ENCODE measurements at regions not wholly inside any gene's neighbourhood (a gene's known extent, or its start where the extent isn't known, plus 50 kb on each side); places are given as distances from the start of the nearest gene placed in this dataset.

DNA sequence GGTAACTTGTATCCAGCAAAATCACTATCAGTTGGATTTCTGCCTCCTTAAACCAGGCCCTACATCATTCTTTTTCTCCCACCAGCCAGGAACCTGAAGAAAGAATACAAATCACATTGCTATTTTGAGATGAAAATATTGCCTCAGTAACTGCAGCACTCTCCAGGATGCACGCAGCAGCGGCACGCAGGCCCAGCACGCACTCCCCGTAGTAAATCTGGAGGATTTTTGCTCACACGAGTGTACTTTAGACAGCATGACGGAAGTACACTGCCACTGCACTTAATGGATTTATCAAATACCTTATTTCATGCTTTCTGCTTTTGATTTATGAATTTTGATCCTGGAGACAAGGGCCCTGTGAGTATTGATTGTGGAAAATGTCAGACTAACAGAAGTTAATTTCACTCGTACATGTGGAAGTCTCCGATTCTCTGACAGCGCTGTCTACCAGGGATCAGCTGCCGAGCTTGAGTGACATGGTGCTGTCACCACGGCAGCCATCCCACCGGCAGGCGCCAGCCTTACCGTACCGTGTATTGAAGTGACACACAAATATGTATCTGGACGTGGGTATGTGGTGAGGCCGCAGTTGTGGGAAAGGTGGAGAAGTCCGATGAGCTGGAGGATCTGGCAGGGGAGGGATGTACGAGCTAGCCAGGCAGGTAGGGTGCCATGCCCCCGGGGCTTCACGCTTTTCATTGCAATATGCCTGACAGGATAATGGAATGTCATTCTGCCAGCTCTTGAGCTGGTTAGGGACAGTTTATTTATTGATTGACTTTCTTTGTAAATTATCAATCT lies 863.7 kb downstream of the GALR1 start:
- TF ChIP-seq, protein P1, sequence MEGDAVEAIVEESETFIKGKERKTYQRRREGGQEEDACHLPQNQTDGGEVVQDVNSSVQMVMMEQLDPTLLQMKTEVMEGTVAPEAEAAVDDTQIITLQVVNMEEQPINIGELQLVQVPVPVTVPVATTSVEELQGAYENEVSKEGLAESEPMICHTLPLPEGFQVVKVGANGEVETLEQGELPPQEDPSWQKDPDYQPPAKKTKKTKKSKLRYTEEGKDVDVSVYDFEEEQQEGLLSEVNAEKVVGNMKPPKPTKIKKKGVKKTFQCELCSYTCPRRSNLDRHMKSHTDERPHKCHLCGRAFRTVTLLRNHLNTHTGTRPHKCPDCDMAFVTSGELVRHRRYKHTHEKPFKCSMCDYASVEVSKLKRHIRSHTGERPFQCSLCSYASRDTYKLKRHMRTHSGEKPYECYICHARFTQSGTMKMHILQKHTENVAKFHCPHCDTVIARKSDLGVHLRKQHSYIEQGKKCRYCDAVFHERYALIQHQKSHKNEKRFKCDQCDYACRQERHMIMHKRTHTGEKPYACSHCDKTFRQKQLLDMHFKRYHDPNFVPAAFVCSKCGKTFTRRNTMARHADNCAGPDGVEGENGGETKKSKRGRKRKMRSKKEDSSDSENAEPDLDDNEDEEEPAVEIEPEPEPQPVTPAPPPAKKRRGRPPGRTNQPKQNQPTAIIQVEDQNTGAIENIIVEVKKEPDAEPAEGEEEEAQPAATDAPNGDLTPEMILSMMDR (IDR thresholded peaks at IDR 0.05) = no peak

DNA sequence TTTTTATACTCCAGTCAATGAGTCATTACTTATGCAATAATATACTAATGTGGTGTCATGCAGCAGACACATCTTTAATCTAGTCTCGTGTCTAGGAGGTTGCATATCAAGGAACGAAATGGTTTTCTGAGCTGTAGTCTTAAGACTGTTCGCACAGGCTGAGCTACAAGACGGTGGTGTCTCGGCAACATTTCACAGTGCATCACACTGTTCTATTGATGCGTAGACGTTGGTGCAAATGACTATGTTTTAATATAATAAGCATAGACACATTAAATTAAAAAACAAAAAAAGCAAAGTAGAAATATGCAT lies 864.2 kb downstream of the GALR1 start:
- TF ChIP-seq, protein P1 (IDR thresholded peaks at IDR 0.05) = no peak

DNA sequence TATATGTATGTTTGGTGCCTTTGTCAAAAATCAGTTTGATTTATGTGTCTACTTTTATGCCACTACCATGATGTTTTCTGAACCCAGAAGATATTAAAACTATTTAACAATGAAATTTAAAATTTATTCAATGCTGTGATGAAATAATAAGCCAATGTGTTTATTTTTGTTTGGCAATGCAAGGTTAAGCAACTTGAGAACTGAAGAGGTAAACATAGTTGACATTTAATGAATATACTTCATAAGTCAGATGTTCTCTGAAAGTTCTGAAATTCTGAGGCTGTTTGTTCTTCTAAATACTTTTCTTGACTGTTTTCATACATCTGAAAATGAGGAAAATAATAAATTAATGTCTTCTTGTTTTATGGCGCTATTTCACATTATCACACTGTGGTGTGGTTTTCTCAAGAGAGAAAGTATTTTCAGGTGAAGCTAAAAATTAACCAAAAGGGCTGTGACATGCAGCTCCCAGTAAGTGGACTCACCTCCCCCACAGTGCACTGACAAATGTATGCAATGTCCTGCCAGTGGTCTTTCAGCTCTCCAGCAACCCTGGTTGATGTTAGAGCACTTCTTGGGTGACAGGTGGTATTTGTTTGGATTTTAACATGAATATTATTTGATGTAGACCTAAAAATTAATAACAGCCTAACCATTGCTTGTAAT lies 863.6 kb upstream of the SALL3 start:
- TF ChIP-seq, protein P1 (IDR thresholded peaks at IDR 0.05) = no peak

DNA sequence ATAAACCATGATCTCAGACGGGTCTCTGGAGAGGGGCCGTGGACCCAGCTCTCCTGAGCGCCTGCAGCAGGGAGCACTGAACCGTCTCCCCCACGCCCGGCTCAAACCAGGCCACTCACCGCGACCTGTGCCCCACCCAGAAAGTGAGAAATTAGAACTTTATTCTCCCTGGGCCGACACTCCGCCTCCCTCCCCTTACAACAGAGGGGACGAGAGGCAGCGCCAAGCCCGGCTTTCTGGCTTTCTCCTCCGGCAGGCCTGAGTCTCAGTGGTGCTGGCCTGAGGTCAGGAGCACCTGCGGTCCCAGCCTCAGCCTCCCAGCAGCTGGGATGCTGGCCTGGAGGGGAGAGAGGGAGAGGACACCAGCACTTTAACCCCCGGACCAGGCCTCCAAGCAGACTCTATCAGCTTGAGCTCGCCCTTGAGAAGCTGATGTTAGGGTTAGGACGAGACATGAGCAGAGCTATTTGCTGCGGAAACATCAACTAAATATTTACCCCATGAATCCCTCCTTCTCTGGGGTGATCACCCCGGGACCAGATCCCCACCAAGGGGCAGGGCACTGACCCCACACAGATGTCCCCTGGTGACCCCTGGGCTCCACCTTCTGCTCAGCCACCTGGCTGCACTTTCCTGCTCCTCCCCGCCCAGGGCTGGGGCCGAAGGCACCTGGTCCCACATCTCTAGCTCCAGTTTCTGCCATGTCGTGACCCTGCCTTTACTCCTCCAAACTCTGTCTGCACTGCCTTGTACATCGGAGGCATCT lies 856.3 kb upstream of the SALL3 start:
- TF ChIP-seq, protein P1 (IDR thresholded peaks at IDR 0.05) = no peak

DNA sequence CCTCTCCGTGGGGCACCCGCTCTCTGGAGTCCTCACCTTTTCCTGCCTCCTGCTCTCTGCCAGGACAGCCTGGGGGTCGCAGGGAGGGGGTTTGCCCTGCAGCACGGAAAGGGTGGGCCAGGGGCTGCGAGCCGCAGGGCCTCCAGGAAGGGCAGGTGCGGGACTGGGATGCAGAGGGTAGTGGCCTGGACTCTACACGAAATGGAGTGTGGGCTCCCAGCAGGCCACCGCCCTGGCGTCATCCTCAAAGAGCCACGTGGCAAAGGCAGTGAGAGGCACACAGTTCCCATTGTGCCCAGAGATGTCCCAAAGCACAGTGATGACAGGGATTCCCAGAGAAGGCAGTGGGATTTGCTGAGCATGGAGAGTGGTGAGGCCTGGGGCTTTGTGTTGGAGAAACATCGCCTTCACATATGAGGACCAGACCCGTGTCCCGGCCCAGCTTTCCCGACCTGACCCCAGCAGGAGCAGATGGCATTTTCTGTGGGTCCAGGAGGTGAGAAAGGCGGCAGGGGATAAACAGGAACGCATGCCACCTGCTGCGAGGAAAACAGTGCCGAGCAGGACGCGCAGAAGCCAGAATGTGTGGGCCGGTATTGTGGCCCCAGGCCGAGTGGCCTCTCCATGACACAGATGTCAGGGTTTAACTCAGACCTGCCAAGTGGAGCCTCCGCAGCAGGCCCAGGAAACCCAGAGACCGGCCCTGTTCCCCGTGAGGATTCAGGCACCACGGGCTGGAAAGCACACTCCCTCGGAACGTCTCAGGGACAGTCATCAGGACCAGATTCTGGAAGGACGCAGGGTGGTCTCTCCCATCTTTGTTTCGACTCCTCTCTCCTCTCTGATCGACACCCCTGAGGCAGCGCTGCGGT lies 855.5 kb upstream of the SALL3 start:
- TF ChIP-seq, protein P1 (IDR thresholded peaks at IDR 0.05) = no peak

DNA sequence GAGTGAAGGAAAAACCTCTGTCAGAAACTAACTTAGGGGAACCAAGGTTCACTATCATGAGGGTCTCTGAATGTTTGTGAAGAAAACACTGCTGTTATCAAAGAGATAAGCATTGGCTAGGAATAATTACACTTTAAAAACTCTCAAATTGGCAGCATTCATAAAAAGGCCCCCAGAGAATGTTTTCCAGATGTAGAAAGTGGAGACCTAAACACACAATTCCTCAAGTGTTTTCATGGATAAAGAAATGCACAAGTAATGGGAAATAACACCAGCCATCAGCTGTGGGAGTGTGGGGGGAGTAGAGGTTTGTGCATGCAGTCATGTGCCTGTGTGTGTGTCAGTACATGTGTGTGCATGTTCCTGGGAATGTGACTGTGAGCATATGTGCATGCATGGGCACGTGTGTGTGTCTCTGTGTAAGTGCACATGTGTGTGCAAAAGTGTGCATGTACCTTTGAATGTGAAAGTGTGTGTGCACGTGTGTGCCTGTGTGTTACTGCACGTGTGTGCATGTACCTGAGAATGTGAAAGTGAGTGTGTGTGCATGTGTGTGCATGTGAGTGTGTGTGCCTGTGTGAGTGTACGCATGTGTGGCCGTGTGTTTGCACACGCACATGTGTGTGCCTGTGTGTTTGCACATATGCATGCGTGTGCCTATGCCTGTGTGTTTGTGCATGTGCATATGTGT lies 854.3 kb upstream of the SALL3 start:
- TF ChIP-seq, protein P1 (IDR thresholded peaks at IDR 0.05) = no peak

All from LNCAP (cell line).